SK-N-SH (cell line): ENCODE measurements at regions not wholly inside any gene's neighbourhood (a gene's known extent, or its start where the extent isn't known, plus 50 kb on each side); places are given as distances from the start of the nearest gene placed in this dataset.

Source experiments
- EP300 ChIP-seq, 2 experiments: IDR thresholded peaks; 2 replicates each; pipeline versions ENCODE4 v1.4.0 to v1.6.1; 2012; ENCODE audit warnings: borderline replicate concordance in 1 of 2, low read depth in 1 of 2, low read length in 1 of 2
- EZH2phosphoT487 ChIP-seq: fragments of 200-600 bp; sonication (generic); IDR thresholded peaks from 2 replicates; pipeline ENCODE4 v1.6.1; 2017; ENCODE audit warnings: low read depth, mixed run types, mild to moderate bottlenecking, antibody characterized with exemption, moderate library complexity, borderline replicate concordance
- FOSL2 ChIP-seq: IDR thresholded peaks from 2 replicates; pipeline ENCODE4 v1.4.0; 2012; ENCODE audit warnings: low read depth, mild to moderate bottlenecking, moderate library complexity, borderline replicate concordance
- FOXM1 ChIP-seq: IDR thresholded peaks from 2 replicates; pipeline ENCODE4 v1.4.0; 2012; ENCODE audit warnings: low read depth, mild to moderate bottlenecking
- JUND ChIP-seq: IDR thresholded peaks from 2 replicates; pipeline ENCODE4 v1.4.0; 2012
- POLR2AphosphoS5 ChIP-seq: IDR thresholded peaks from 2 replicates; pipeline ENCODE4 v1.6.1; 2012; ENCODE audit warnings: low read depth, low read length
- RAD21 ChIP-seq: IDR thresholded peaks from 2 replicates; pipeline ENCODE4 v1.6.1; 2012; ENCODE audit warnings: mild to moderate bottlenecking, low read length
- RFX5 ChIP-seq: IDR thresholded peaks from 2 replicates; pipeline ENCODE4 v1.6.1; 2012; ENCODE audit warnings: mild to moderate bottlenecking, improper control_type of control experiment, low read length
- TF ChIP-seq, protein P1 (sequence below): fragments of 200-600 bp; sonication (generic); IDR thresholded peaks from 2 replicates; pipeline ENCODE4 v1.6.1; 2017; ENCODE audit warnings: antibody characterized with exemption, mild to moderate bottlenecking, moderate library complexity
- TF ChIP-seq, protein P2 (sequence below): fragments of 150-350 bp; IDR thresholded peaks from 2 replicates; pipeline ENCODE4 v1.6.1; 2017; ENCODE audit warnings: antibody characterized with exemption, low read length, low read depth, borderline replicate concordance
- TF ChIP-seq, protein P3 (sequence below): fragments of 150-350 bp; IDR thresholded peaks from 2 replicates; pipeline ENCODE4 v1.6.1; 2016; ENCODE audit warnings: mild to moderate bottlenecking, low read depth, low read length
- TF ChIP-seq, protein P4 (sequence below): IDR thresholded peaks from 2 replicates; pipeline ENCODE4 v1.6.1; 2012; ENCODE audit warnings: mild to moderate bottlenecking, low read depth, low read length, moderate library complexity
- TF ChIP-seq, protein P5 (sequence below): IDR thresholded peaks from 2 replicates; pipeline ENCODE4 v1.4.0; 2012; ENCODE audit warnings: low read depth
- TF ChIP-seq, protein P6 (sequence below): IDR thresholded peaks from 2 replicates; pipeline ENCODE4 v1.4.0; 2012; ENCODE audit warnings: low read depth, borderline replicate concordance

DNA sequence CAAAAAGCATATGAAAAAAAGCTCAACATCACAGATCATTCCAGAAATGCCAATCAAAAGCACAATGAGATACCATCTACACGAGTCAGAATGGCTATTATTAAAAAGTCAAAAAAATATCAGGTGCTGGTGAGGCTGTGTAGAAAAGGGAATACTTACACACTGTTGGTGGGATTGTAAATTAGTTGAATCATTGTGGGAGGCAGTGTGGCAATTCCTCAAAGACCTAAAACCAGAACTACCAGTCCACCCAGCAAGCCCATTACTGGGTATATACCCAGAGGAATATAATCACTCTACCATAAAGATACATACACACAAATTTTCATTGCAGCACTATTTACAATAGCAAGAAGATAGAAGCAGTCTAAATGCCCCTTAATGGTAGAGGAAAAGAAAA is 529.9 kb downstream of the SLITRK1 start:
- TF ChIP-seq FOSL2, result no peak
- TF ChIP-seq, protein P1, sequence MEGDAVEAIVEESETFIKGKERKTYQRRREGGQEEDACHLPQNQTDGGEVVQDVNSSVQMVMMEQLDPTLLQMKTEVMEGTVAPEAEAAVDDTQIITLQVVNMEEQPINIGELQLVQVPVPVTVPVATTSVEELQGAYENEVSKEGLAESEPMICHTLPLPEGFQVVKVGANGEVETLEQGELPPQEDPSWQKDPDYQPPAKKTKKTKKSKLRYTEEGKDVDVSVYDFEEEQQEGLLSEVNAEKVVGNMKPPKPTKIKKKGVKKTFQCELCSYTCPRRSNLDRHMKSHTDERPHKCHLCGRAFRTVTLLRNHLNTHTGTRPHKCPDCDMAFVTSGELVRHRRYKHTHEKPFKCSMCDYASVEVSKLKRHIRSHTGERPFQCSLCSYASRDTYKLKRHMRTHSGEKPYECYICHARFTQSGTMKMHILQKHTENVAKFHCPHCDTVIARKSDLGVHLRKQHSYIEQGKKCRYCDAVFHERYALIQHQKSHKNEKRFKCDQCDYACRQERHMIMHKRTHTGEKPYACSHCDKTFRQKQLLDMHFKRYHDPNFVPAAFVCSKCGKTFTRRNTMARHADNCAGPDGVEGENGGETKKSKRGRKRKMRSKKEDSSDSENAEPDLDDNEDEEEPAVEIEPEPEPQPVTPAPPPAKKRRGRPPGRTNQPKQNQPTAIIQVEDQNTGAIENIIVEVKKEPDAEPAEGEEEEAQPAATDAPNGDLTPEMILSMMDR, result no peak
- TF ChIP-seq, protein P2, sequence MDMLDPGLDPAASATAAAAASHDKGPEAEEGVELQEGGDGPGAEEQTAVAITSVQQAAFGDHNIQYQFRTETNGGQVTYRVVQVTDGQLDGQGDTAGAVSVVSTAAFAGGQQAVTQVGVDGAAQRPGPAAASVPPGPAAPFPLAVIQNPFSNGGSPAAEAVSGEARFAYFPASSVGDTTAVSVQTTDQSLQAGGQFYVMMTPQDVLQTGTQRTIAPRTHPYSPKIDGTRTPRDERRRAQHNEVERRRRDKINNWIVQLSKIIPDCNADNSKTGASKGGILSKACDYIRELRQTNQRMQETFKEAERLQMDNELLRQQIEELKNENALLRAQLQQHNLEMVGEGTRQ, result no peak
- no peak for TF ChIP-seq RAD21
- TF ChIP-seq FOXM1, result no peak
- TF ChIP-seq POLR2AphosphoS5, result no peak
- TF ChIP-seq, protein P3, sequence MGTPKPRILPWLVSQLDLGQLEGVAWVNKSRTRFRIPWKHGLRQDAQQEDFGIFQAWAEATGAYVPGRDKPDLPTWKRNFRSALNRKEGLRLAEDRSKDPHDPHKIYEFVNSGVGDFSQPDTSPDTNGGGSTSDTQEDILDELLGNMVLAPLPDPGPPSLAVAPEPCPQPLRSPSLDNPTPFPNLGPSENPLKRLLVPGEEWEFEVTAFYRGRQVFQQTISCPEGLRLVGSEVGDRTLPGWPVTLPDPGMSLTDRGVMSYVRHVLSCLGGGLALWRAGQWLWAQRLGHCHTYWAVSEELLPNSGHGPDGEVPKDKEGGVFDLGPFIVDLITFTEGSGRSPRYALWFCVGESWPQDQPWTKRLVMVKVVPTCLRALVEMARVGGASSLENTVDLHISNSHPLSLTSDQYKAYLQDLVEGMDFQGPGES, result no peak
- TF ChIP-seq EP300 (IDR thresholded peaks at IDR 0.05; ENCODE audit: borderline replicate concordance in 1 of 2, low read depth in 1 of 2, low read length in 1 of 2), result no peak
- TF ChIP-seq RFX5, result no peak
- no peak for TF ChIP-seq EZH2phosphoT487
- no peak for TF ChIP-seq JUND
- TF ChIP-seq, protein P4, sequence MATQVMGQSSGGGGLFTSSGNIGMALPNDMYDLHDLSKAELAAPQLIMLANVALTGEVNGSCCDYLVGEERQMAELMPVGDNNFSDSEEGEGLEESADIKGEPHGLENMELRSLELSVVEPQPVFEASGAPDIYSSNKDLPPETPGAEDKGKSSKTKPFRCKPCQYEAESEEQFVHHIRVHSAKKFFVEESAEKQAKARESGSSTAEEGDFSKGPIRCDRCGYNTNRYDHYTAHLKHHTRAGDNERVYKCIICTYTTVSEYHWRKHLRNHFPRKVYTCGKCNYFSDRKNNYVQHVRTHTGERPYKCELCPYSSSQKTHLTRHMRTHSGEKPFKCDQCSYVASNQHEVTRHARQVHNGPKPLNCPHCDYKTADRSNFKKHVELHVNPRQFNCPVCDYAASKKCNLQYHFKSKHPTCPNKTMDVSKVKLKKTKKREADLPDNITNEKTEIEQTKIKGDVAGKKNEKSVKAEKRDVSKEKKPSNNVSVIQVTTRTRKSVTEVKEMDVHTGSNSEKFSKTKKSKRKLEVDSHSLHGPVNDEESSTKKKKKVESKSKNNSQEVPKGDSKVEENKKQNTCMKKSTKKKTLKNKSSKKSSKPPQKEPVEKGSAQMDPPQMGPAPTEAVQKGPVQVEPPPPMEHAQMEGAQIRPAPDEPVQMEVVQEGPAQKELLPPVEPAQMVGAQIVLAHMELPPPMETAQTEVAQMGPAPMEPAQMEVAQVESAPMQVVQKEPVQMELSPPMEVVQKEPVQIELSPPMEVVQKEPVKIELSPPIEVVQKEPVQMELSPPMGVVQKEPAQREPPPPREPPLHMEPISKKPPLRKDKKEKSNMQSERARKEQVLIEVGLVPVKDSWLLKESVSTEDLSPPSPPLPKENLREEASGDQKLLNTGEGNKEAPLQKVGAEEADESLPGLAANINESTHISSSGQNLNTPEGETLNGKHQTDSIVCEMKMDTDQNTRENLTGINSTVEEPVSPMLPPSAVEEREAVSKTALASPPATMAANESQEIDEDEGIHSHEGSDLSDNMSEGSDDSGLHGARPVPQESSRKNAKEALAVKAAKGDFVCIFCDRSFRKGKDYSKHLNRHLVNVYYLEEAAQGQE, result no peak
- TF ChIP-seq, protein P5, sequence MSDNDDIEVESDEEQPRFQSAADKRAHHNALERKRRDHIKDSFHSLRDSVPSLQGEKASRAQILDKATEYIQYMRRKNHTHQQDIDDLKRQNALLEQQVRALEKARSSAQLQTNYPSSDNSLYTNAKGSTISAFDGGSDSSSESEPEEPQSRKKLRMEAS, result no peak
- TF ChIP-seq, protein P6, sequence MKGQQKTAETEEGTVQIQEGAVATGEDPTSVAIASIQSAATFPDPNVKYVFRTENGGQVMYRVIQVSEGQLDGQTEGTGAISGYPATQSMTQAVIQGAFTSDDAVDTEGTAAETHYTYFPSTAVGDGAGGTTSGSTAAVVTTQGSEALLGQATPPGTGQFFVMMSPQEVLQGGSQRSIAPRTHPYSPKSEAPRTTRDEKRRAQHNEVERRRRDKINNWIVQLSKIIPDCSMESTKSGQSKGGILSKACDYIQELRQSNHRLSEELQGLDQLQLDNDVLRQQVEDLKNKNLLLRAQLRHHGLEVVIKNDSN, result no peak
